ENCODE measurements at regions not wholly inside any gene's neighbourhood (a gene's known extent, or its start where the extent isn't known, plus 50 kb on each side); places are given as distances from the start of the nearest gene placed in this dataset.

- no peak overlapping the region for H3K4me3 ChIP-seq
- no peak overlapping the region for H3K27ac ChIP-seq
- H3K9me3 ChIP-seq, result no peaks in the 10 kb centered on the region
- H3K4me1 ChIP-seq, result peaks cover 0 to under 1% (median 0%) of the 10 kb centered on the region in 4 donors
- DNase-seq (ENCODE audit: low spot score in 2 of 2), result no peak
- H3K27me3 ChIP-seq, result no peaks in the 10 kb centered on the region
- 85 to 92% methylated on average over 4 of the region's 4 CpGs for WGBS, 2 donors
- TF ChIP-seq CTCF (IDR thresholded peaks at IDR 0.05) (no peak), EP300 (IDR thresholded peaks at IDR 0.05) (no peak), POLR2A (IDR thresholded peaks at IDR 0.05) (no peak)
- H3K36me3 ChIP-seq, result no peaks in the 10 kb centered on the region
Observed at GRCh38 chr2:19073522-19073921, 284.9 kb downstream of the OSR1 start.

- 94 to 95% methylated on average over 2 of the region's 2 CpGs for WGBS, 2 donors
- no peak overlapping the region for H3K27ac ChIP-seq
- no peak for TF ChIP-seq EP300 (IDR thresholded peaks at IDR 0.05)
- TF ChIP-seq POLR2A (IDR thresholded peaks at IDR 0.05), result no peak
- no peak for TF ChIP-seq CTCF (IDR thresholded peaks at IDR 0.05)
- no peaks in the 10 kb centered on the region for H3K9me3 ChIP-seq
- no peak overlapping the region for H3K4me3 ChIP-seq
- no peaks in the 10 kb centered on the region for H3K36me3 ChIP-seq
- H3K27me3 ChIP-seq, result no peaks in the 10 kb centered on the region
- H3K4me1 ChIP-seq, result peaks cover 0 to 4% (median 0%) of the 10 kb centered on the region in 4 donors
- DNase-seq (ENCODE audit: low spot score in 2 of 2), result no peak
Observed at GRCh38 chr2:19072161-19072560, 286.3 kb downstream of the OSR1 start.

- Histone ChIP-seq H3K27me3 (no peaks in the 10 kb centered on the region), H3K36me3 (no peaks in the 10 kb centered on the region), H3K9me3 (no peaks in the 10 kb centered on the region), H3K4me1 (peaks cover 0 to 4% (median 0%) of the 10 kb centered on the region in 4 donors), H3K4me3 (no peak overlapping the region), H3K27ac (no peak overlapping the region)
- WGBS, 2 donors, result 61 to 69% methylated on average over 4 of the region's 4 CpGs
- no peak for DNase-seq (ENCODE audit: low spot score in 2 of 2)
- TF ChIP-seq EP300 (IDR thresholded peaks at IDR 0.05), result no peak
- no peak for TF ChIP-seq CTCF (IDR thresholded peaks at IDR 0.05)
- TF ChIP-seq POLR2A (IDR thresholded peaks at IDR 0.05), result no peak
Observed at GRCh38 chr2:19070886-19071285, 287.5 kb downstream of the OSR1 start.

GRCh38 chr2:19068206-19068605 lies 290.2 kb downstream of the OSR1 start:
- no peak for DNase-seq (ENCODE audit: low spot score in 2 of 2)
- WGBS, 2 donors, result 88 to 89% methylated on average over 2 of the region's 2 CpGs

GRCh38 chr2:19062370-19062769 lies 296.1 kb downstream of the OSR1 start:
- H3K27me3 ChIP-seq, result no peaks in the 10 kb centered on the region
- H3K4me3 ChIP-seq, result no peak overlapping the region
- no peaks in the 10 kb centered on the region for H3K4me1 ChIP-seq
- 81 to 91% methylated on average over 1 of the region's 1 CpG for WGBS, 2 donors
- no peak overlapping the region for H3K27ac ChIP-seq
- TF ChIP-seq CTCF (IDR thresholded peaks at IDR 0.05) (no peak), POLR2A (IDR thresholded peaks at IDR 0.05) (no peak), EP300 (IDR thresholded peaks at IDR 0.05) (no peak)
- no peak for DNase-seq (ENCODE audit: low spot score in 2 of 2)
- no peaks in the 10 kb centered on the region for H3K36me3 ChIP-seq
- no peaks in the 10 kb centered on the region for H3K9me3 ChIP-seq

More at GRCh38 chr2:19068206-19068605, 290.2 kb downstream of the OSR1 start:
- H3K9me3 ChIP-seq, result no peaks in the 10 kb centered on the region
- H3K4me1 ChIP-seq, result peaks cover 0 to 4% (median 0%) of the 10 kb centered on the region in 4 donors
- no peak overlapping the region for H3K27ac ChIP-seq
- TF ChIP-seq CTCF (IDR thresholded peaks at IDR 0.05) (no peak), POLR2A (IDR thresholded peaks at IDR 0.05) (no peak), EP300 (IDR thresholded peaks at IDR 0.05) (no peak)
- no peaks in the 10 kb centered on the region for H3K36me3 ChIP-seq
- H3K4me3 ChIP-seq, result no peak overlapping the region
- no peaks in the 10 kb centered on the region for H3K27me3 ChIP-seq
